HUDEP-2 (cell line): ENCODE measurements at regions not wholly inside any gene's neighbourhood (a gene's known extent, or its start where the extent isn't known, plus 50 kb on each side); places are given as distances from the start of the nearest gene placed in this dataset.

Experiments
- DNase-seq, 76 experiments: peaks; one replicate each; lab custom pipeline; 2025; ENCODE audit not compliant: unreplicated experiment in 76 of 76; lab: John Stamatoyannopoulos, UW

DNA sequence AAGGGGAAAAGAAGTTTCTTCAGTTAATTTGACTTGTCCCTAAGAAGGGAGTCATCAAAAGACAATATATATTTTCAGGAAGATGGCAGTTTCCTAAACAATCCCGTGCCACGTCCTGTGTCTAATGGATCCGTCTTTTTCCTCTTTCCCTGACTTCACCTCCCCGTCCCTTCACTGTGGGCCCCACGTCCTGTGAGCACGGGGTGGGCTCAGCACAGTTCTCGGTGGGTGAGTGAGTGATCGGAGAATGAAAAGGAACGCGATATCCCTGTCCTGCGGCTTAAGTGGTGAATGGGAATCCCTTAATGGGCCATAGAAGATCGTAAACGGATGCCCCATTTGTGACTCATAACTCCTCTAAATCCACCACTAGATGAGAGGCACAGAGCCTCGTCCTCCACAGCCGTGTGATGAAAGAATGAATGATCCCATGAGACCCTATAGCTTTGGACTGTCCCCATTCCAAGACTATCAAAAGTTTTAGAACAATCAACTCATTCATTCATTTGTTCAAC lies 63.5 kb upstream of the PITRM1 start:
- DNase-seq = no peak

DNA sequence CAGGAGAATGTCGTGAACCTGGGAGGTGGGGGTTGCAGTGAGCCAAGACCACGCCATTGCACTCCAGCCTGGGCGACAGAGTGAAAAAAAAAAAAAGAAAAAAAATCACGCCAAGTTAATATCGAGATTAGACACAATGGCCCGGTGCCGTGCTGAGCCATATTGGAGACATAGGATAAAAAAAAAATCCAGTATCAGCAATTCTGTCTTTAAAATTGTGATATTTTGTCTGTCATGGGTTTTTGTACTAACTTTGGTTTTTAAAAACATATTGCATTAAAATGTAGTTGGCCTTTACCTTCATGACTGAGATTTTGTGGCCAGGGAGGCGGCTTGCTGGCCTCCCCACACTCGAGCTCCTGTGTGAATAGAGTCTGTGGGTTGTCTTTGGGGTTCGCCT lies 62.8 kb upstream of the PITRM1 start:
- DNase-seq = no peak

DNA sequence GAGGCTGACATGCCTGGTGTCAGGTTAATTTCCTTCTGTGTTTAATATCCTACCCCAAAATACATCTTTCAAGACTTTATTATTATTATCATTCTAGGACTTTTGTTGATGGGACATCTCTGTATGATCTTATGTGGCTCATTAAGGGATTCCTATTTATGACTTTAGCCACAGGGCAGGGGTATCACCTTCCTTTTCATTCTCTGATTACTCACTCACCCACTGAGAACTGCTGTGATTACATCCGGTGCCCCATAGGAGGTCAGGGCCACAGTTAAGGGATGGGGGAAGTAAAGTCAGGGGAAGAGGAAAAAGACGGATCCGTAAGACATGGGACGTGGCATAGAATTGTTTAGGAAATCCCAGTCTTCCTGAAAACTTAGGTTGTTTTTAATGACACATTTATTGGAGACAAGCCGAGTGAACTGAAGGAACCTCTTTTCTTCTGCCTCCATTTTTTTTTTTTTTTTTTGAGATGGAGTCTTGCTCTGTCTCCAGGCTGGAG lies 61.0 kb upstream of the PITRM1 start:
- DNase-seq = no peak

DNA sequence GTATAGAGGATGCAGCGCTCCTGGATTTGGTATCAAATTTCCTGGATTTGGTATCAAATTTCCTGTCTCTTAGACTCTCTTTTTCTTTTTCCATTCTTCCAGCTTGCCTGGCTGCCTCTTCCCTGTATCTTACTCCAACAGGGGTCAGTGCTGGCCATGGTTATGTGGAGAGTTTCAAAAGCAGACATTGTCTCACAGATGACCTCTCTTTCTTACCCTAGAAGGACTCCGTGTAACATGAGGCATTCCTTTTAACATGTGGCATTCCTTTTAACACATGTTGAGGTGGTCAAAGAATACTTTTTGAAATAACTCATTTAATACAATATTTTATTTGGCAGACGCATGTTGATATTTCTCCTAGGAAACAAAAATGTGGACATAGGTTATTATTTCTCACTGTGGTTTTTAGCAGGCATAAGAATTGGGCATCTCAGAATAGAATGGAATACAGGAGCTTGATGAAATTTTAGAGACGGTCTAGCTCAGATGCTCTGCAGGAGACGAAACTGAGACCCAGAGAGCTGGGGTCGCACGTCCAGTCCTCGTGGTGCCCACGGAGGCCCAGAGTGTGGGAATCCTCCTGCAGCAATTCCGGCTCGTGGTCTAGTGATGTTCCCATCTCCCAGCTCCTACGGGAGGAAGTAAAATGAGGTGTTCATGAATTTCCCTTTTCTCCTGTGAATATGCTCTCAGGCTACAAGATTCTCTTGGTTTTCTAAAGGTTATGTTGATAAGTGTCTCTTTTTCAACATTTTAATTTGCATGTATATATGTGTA lies 59.6 kb upstream of the PITRM1 start:
- no peak for DNase-seq

DNA sequence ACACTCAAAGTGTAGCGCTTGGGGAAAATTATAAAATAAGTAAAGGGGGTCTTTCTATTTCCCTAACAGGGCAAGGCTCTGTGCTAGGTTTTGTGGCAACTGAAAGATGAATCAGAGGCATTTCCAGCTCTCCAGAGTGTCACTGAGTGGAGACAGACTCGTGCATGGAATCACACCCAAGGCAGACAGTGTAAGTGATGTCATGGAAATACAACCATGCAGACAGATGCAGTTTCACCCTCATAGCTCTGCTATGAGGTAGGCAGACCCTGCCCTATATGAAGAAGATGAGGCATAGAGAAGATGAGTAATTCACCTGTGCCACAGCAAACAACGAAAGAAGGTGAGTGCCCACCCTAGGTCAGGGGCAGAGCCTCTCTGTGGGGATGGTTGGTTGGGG lies 57.2 kb upstream of the PITRM1 start:
- DNase-seq = no peak

DNA sequence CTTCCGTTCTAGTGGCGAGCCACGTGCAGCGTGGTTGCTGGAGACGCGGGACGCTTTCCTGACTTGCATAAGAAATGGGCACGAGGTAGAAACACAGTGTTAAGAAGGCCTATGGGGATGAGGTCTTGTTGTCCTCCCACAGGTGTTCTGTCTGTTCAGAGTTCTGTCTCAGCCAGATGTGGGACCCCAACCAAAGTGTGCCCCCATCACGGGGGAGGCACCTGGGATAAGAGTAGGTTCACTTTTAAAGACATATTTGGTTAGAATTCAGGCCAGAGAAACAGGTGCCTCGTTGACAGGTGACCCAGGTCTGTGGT lies 56.0 kb upstream of the PITRM1 start:
- no peak for DNase-seq

DNA sequence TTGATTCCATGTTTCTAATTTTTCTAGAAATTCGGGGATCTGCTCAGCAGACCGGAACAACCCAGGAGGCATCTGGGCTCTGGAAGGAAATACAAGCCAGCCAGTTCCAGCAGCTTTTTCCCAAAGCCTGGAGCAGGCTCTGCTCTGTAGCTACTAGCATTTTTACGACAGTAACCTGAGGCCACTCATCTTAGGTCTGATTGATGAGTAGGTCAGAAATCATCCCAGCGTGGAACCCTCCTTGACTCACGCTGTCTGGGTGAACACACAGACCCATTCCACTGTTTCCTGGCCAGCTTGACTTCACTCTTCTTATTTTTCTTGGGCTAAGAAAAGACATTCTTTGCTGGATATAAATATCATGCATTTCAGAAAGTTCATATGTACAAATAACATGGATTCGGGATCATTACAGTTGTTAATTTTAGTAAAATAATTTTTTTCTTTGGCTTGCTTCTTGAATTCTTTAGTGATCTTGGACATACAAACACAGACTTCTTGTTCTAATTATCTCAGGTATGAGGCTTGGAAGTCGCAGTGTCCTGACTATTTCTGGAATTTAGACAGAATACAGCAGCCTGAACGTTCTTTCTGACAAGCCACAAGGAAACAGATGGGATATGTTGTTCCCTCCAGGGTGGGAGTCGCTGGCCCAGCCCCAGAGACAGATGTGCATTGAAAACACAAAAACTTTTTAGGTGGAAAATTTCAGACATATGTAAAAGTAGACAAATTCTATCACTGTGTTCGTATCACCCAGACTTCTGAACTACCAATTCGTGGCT lies 54.6 kb upstream of the PITRM1 start:
- no peak for DNase-seq

DNA sequence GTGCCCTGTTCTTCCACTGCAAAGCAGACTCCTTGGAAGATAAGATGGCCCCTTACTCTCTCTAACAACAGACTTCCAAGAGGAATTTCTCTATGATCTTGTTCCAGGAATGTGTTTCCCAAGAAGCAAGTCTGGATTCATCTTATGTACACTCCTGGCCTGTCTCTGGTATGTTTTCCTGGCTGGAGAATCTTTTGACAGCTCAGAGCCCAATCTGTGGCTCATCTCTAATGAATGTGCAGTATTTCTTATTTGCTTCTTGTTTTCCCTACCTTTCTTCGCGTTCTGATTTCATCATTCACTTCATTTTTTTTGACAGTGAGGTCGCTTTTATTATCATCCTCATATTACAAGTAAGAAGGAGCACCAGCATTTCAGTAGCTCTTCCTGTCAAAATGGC lies 53.0 kb upstream of the PITRM1 start:
- DNase-seq = no peak

DNA sequence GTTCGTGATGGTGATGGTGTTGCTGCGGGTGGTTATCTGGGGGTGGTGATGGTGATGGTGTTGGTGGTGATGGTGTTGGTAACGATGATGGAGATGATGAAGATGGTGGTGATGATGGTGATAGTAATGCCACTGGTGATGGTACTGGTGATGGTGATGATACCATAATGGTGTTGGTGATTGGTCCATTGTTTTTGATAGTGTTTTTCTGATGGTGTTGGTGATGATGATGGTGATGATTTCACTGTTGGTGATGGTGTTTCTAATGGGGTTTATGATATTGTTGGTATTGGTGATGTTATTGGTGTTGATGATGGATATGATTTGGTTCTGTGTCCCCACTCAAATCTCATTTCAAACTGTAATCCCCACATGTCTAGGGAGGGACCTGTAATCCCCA lies 51.7 kb upstream of the PITRM1 start:
- no peak for DNase-seq

DNA sequence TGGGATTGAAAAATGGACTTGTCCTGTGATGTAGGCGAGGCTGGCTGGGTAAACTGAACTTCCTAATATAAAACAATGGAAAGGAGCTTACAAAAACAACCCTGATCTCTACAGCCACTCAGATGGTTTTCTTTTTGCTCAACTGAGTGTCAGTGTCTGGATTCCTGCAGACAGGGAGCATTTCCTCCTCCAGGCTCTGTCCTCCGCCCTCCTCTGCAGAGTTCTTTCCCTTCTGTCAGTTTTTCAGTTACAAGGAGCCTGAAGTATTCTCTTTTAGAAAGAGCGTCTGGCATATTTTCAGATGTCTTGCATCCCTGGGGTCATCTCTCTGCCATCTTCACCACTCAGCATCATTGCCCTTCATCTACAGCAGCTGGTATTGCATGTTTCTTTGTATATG lies 50.0 kb upstream of the PITRM1 start:
- DNase-seq = no peak
